HEK293 (cell line): ENCODE measurements at regions not wholly inside any gene's neighbourhood (a gene's known extent, or its start where the extent isn't known, plus 50 kb on each side); places are given as distances from the start of the nearest gene placed in this dataset.

Experiments
- CTCF ChIP-seq: fragments of 450-650 bp; formaldehyde crosslinking; IDR thresholded peaks from 2 replicates; pipeline ENCODE4 v1.5.1; 2016; ENCODE audit warnings: missing biosample characterization, missing genetic modification characterization
- GLI2 ChIP-seq: fragments of 450-650 bp; formaldehyde crosslinking; IDR thresholded peaks from 2 replicates; pipeline ENCODE4; 2017; ENCODE audit warnings: missing biosample characterization, missing genetic modification characterization, low read depth, borderline replicate concordance
- TCF7L2 ChIP-seq: IDR thresholded peaks from 2 replicates; pipeline ENCODE4 v1.6.1; 2011; ENCODE audit warnings: low read depth, mild to moderate bottlenecking, inconsistent platforms, low read length, moderate library complexity, borderline replicate concordance
- YY1 ChIP-seq: fragments of 450-650 bp; formaldehyde crosslinking; IDR thresholded peaks from 2 replicates; pipeline ENCODE4 v1.5.1; 2018; ENCODE audit warnings: missing biosample characterization, missing genetic modification characterization
- ZNF114 ChIP-seq: fragments of 450-650 bp; formaldehyde crosslinking; IDR thresholded peaks from 2 replicates; pipeline ENCODE4 v1.5.0; 2017; ENCODE audit warnings: missing biosample characterization, missing genetic modification characterization
- ZNF146 ChIP-seq: fragments of 450-650 bp; formaldehyde crosslinking; IDR thresholded peaks from 2 replicates; pipeline ENCODE4 v1.5.1; 2016; ENCODE audit warnings: missing biosample characterization, missing genetic modification characterization
- ZNF214 ChIP-seq: fragments of 450-650 bp; formaldehyde crosslinking; IDR thresholded peaks from 2 replicates; pipeline ENCODE4 v1.5.1; 2017; ENCODE audit warnings: missing biosample characterization, mild to moderate bottlenecking, missing genetic modification characterization, borderline replicate concordance
- ZNF558 ChIP-seq: fragments of 450-650 bp; formaldehyde crosslinking; IDR thresholded peaks from 2 replicates; pipeline ENCODE4 v1.5.1; 2016; ENCODE audit warnings: missing biosample characterization, missing genetic modification characterization
- ZNF585B ChIP-seq: fragments of 450-650 bp; formaldehyde crosslinking; IDR thresholded peaks from 2 replicates; pipeline ENCODE4 v1.5.1; 2016; ENCODE audit warnings: missing biosample characterization, missing genetic modification characterization
- ZNF639 ChIP-seq: fragments of 450-650 bp; formaldehyde crosslinking; IDR thresholded peaks from 2 replicates; pipeline ENCODE4 v1.5.1; 2016; ENCODE audit warnings: missing biosample characterization, missing genetic modification characterization
- ZSCAN5A ChIP-seq: fragments of 450-650 bp; formaldehyde crosslinking; IDR thresholded peaks from 2 replicates; pipeline ENCODE4 v1.5.1; 2016; ENCODE audit warnings: missing biosample characterization, missing genetic modification characterization
- TF ChIP-seq, protein P1 (sequence below): fragments of 450-650 bp; formaldehyde crosslinking; IDR thresholded peaks from 2 replicates; pipeline ENCODE4 v1.5.1; 2017; ENCODE audit warnings: missing biosample characterization, missing genetic modification characterization
- TF ChIP-seq, protein P2 (sequence below): fragments of 450-650 bp; formaldehyde crosslinking; IDR thresholded peaks from 2 replicates; pipeline ENCODE4 v1.5.1; 2016; ENCODE audit warnings: missing biosample characterization, missing genetic modification characterization

- TF ChIP-seq, protein P1, sequence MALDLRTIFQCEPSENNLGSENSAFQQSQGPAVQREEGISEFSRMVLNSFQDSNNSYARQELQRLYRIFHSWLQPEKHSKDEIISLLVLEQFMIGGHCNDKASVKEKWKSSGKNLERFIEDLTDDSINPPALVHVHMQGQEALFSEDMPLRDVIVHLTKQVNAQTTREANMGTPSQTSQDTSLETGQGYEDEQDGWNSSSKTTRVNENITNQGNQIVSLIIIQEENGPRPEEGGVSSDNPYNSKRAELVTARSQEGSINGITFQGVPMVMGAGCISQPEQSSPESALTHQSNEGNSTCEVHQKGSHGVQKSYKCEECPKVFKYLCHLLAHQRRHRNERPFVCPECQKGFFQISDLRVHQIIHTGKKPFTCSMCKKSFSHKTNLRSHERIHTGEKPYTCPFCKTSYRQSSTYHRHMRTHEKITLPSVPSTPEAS: no peak
- TF ChIP-seq GLI2: no peak
- TF ChIP-seq TCF7L2: no peak
- no peak for TF ChIP-seq CTCF (tag by site-specific recombination)
- no peak for TF ChIP-seq ZNF114
- no peak for TF ChIP-seq ZSCAN5A (tag by site-specific recombination)
- TF ChIP-seq YY1 (tag by site-specific recombination): no peak
- TF ChIP-seq ZNF214 (tag by site-specific recombination): no peak
- no peak for TF ChIP-seq ZNF639
- no peak for TF ChIP-seq ZNF558
- TF ChIP-seq, protein P2, sequence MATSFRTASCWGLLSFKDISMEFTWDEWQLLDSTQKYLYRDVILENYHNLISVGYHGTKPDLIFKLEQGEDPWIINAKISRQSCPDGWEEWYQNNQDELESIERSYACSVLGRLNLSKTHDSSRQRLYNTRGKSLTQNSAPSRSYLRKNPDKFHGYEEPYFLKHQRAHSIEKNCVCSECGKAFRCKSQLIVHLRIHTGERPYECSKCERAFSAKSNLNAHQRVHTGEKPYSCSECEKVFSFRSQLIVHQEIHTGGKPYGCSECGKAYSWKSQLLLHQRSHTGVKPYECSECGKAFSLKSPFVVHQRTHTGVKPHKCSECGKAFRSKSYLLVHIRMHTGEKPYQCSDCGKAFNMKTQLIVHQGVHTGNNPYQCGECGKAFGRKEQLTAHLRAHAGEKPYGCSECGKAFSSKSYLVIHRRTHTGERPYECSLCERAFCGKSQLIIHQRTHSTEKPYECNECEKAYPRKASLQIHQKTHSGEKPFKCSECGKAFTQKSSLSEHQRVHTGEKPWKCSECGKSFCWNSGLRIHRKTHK (tag by site-specific recombination): no peak
- no peak for TF ChIP-seq ZNF585B (tag by site-specific recombination)
- no peak for TF ChIP-seq ZNF146 (tag by site-specific recombination)
Measured at GRCh38 chr5:145375521-145375920, 459.6 kb downstream of the PRELID2 start.
